Tongue (tissue), 1 donor: ENCODE measurements at regions not wholly inside any gene's neighbourhood (a gene's known extent, or its start where the extent isn't known, plus 50 kb on each side); places are given as distances from the start of the nearest gene placed in this dataset.

Experiments
- DNase-seq: peaks from one replicate; pipeline ENCODE4 v3.0.0-alpha.2; 2015

- no peak for DNase-seq
These were observed 1001.2 kb downstream of the STIM2 start for GRCh38 chr4:27861802-27862201.

- DNase-seq, result no peak
These were observed 1013.0 kb downstream of the STIM2 start for GRCh38 chr4:27873596-27873995.

- DNase-seq, result no peak
These were observed 1021.1 kb downstream of the STIM2 start for GRCh38 chr4:27881705-27882104.

GRCh38 chr4:27886120-27886519, 1025.5 kb downstream of the STIM2 start:
- DNase-seq, result no peak

GRCh38 chr4:27887646-27888045, 1027.0 kb downstream of the STIM2 start:
- no peak for DNase-seq

- DNase-seq, result no peak
These were observed 1027.9 kb downstream of the STIM2 start for GRCh38 chr4:27888505-27888904.

- no peak for DNase-seq
These were observed 1034.3 kb downstream of the STIM2 start for GRCh38 chr4:27894951-27895350.

GRCh38 chr4:27908356-27908755, 1047.7 kb downstream of the STIM2 start:
- no peak for DNase-seq

GRCh38 chr4:27910227-27910626, 1049.6 kb downstream of the STIM2 start:
- no peak for DNase-seq

- DNase-seq, result no peak
These were observed 1050.4 kb downstream of the STIM2 start for GRCh38 chr4:27911047-27911446.

- DNase-seq, result no peak
These were observed 1053.1 kb downstream of the STIM2 start for GRCh38 chr4:27913738-27914137.

GRCh38 chr4:27915822-27916221, 1055.2 kb downstream of the STIM2 start:
- DNase-seq, result no peak

GRCh38 chr4:27916452-27917184, 1056.0 kb downstream of the STIM2 start:
- DNase-seq, result no peak

GRCh38 chr4:27917381-27917780, 1056.7 kb downstream of the STIM2 start:
- DNase-seq, result peak; percentile 9

- DNase-seq, result no peak
These were observed 1060.6 kb downstream of the STIM2 start for GRCh38 chr4:27921231-27921630.

GRCh38 chr4:27928761-27929540, 1068.3 kb downstream of the STIM2 start:
- no peak for DNase-seq

GRCh38 chr4:27930291-27930690, 1069.7 kb downstream of the STIM2 start:
- no peak for DNase-seq

GRCh38 chr4:27930976-27931375, 1070.3 kb downstream of the STIM2 start:
- no peak for DNase-seq

- DNase-seq, result no peak
These were observed 1070.9 kb downstream of the STIM2 start for GRCh38 chr4:27931584-27931983.

- peak; percentile 6 for DNase-seq
These were observed 1074.2 kb downstream of the STIM2 start for GRCh38 chr4:27934871-27935270.

- DNase-seq, result no peak
These were observed 1086.2 kb downstream of the STIM2 start for GRCh38 chr4:27946799-27947198.

- DNase-seq, result no peak
These were observed 1086.7 kb downstream of the STIM2 start for GRCh38 chr4:27947302-27947701.

- no peak for DNase-seq
These were observed 1103.5 kb downstream of the STIM2 start for GRCh38 chr4:27964095-27964494.

- DNase-seq, result no peak
These were observed 1106.0 kb downstream of the STIM2 start for GRCh38 chr4:27966664-27967063.
